C4-2B (cell line): ENCODE measurements at regions not wholly inside any gene's neighbourhood (a gene's known extent, or its start where the extent isn't known, plus 50 kb on each side); places are given as distances from the start of the nearest gene placed in this dataset.

ENCODE experiments used
- H3K27ac ChIP-seq: fragments of 450-650 bp; 2 replicates; pipeline ENCODE4 v1.5.1; 2017
- CTCF ChIP-seq: fragments of 450-650 bp; conservative IDR thresholded peaks from 2 replicates; pipeline ENCODE4 v1.5.1; 2017; ENCODE audit warnings: mild to moderate bottlenecking
- ZFX ChIP-seq: fragments of 450-650 bp; IDR thresholded peaks from 2 replicates; pipeline ENCODE4 v1.6.1; 2017

GRCh38 chr11:91981995-91982394 is 242.6 kb upstream of the FAT3 start:
- TF ChIP-seq ZFX (no peak), CTCF (no peak)
- no peak overlapping the region for H3K27ac ChIP-seq

- no peak for TF ChIP-seq ZFX
- no peak for TF ChIP-seq CTCF
- no peak overlapping the region for H3K27ac ChIP-seq
Observed at GRCh38 chr11:91979775-91980174, 244.8 kb upstream of the FAT3 start.

GRCh38 chr11:91978747-91979146 is 245.9 kb upstream of the FAT3 start:
- no peak overlapping the region for H3K27ac ChIP-seq
- no peak for TF ChIP-seq CTCF
- TF ChIP-seq ZFX: no peak

- TF ChIP-seq CTCF (no peak), ZFX (no peak)
- no peak overlapping the region for H3K27ac ChIP-seq
Observed at GRCh38 chr11:91972665-91973266, 251.9 kb upstream of the FAT3 start.

- no peak for TF ChIP-seq ZFX
- TF ChIP-seq CTCF: no peak
Observed at GRCh38 chr11:91970624-91971023, 254.0 kb upstream of the FAT3 start.

GRCh38 chr11:91969486-91969885 is 255.1 kb upstream of the FAT3 start:
- TF ChIP-seq ZFX: no peak
- TF ChIP-seq CTCF: no peak
- H3K27ac ChIP-seq: no peak overlapping the region

More at GRCh38 chr11:91970624-91971023, 254.0 kb upstream of the FAT3 start:
- H3K27ac ChIP-seq: no peak overlapping the region

- TF ChIP-seq ZFX (no peak), CTCF (no peak)
Observed at GRCh38 chr11:91967691-91968045, 256.9 kb upstream of the FAT3 start.

More at GRCh38 chr11:91967691-91968045, 256.9 kb upstream of the FAT3 start:
- no peak overlapping the region for H3K27ac ChIP-seq
